Gastroesophageal sphincter (tissue), 3 donors: ENCODE measurements at regions not wholly inside any gene's neighbourhood (a gene's known extent, or its start where the extent isn't known, plus 50 kb on each side); places are given as distances from the start of the nearest gene placed in this dataset.

Experiments used
- POLR2A ChIP-seq, 2 donors: fragments of 450-650 bp; IDR thresholded peaks; one replicate each; pipeline ENCODE4 v1.6.1; 2017; ENCODE audit warnings: antibody characterized with exemption in 2 of 2, mild to moderate bottlenecking in 2 of 2, moderate library complexity in 1 of 2
- POLR2AphosphoS5 ChIP-seq: sonication (generic); formaldehyde crosslinking; IDR thresholded peaks from one replicate; pipeline ENCODE4 v1.6.1; 2017; ENCODE audit warnings: antibody characterized with exemption
- TF ChIP-seq, protein P1 (sequence below), 4 experiments: fragments of 200-600 bp in 2 of 4; fragments of 450-650 bp in 2 of 4; sonication (generic) in 1 of 4; IDR thresholded peaks; one replicate each; pipeline ENCODE4 v1.5.1; 2017 to 2019; ENCODE audit warnings: antibody characterized with exemption in 4 of 4, mild to moderate bottlenecking in 2 of 4, moderate library complexity in 2 of 4

DNA sequence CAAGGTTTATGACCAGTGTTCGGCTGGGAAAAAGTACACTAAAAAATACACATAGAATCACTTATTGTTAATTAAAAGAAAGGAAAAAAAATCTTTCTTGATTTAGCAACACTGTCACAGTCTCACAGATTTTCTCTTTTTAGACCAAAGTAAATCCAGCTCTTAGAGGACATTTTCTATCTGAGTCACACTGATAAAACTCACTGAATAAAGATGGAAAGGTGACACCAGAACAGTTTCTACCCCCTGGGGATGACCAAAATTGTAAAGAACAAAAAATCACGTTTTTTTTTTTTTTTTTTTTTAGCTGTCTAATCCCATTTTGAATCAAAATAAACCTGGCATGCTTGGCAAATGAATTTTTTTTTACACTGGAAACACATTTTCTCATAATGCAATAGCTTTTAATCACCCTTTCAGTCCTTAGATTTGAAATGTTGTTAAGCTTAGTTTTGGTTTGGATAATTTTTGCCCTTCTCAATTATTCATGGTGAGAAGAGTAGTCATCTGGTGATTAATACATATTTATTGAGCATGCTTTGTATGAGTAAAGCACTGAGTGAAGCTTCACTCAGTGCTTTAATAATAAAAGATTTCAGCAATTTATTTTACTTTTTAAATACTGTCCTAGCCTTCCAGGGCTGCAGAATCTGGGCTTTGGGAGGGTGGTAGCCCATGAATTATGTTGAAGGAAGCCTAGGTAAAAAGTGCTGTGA lies 886.3 kb downstream of the SLC4A3 start:
- TF ChIP-seq, protein P1, sequence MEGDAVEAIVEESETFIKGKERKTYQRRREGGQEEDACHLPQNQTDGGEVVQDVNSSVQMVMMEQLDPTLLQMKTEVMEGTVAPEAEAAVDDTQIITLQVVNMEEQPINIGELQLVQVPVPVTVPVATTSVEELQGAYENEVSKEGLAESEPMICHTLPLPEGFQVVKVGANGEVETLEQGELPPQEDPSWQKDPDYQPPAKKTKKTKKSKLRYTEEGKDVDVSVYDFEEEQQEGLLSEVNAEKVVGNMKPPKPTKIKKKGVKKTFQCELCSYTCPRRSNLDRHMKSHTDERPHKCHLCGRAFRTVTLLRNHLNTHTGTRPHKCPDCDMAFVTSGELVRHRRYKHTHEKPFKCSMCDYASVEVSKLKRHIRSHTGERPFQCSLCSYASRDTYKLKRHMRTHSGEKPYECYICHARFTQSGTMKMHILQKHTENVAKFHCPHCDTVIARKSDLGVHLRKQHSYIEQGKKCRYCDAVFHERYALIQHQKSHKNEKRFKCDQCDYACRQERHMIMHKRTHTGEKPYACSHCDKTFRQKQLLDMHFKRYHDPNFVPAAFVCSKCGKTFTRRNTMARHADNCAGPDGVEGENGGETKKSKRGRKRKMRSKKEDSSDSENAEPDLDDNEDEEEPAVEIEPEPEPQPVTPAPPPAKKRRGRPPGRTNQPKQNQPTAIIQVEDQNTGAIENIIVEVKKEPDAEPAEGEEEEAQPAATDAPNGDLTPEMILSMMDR (IDR thresholded peaks at IDR 0.05): no peak
- TF ChIP-seq POLR2A (IDR thresholded peaks at IDR 0.05): no peak
- TF ChIP-seq POLR2AphosphoS5: no peak
